ENCODE measurements at regions not wholly inside any gene's neighbourhood (a gene's known extent, or its start where the extent isn't known, plus 50 kb on each side); places are given as distances from the start of the nearest gene placed in this dataset.

GRCh38 chr11:103628121-103628520, 408.3 kb upstream of the DDI1 start:
- Mint-ChIP-seq H3K9me3 (no peaks in the 10 kb centered on the region), H3K27ac (no peak overlapping the region), H3K4me1 (no peaks in the 10 kb centered on the region), H3K36me3 (no peaks in the 10 kb centered on the region), H3K4me3 (no peak overlapping the region)
- DNase-seq (ENCODE audit: low spot score in 2 of 2) (no peak), ATAC-seq (no peak)

- ATAC-seq (no peak), DNase-seq (ENCODE audit: low spot score in 2 of 2) (no peak)
- Mint-ChIP-seq H3K4me1 (no peaks in the 10 kb centered on the region), H3K4me3 (no peak overlapping the region), H3K9me3 (no peaks in the 10 kb centered on the region), H3K27ac (no peak overlapping the region), H3K36me3 (no peaks in the 10 kb centered on the region)
Measured at GRCh38 chr11:103631841-103632240, 404.6 kb upstream of the DDI1 start.

GRCh38 chr11:103633068-103633788, 403.2 kb upstream of the DDI1 start:
- ATAC-seq (no peak), DNase-seq (ENCODE audit: low spot score in 2 of 2) (no peak)
- Mint-ChIP-seq H3K36me3 (no peaks in the 10 kb centered on the region), H3K4me3 (no peak overlapping the region), H3K4me1 (no peaks in the 10 kb centered on the region), H3K27ac (no peak overlapping the region), H3K9me3 (no peaks in the 10 kb centered on the region)

- H3K4me3 Mint-ChIP-seq: no peak overlapping the region
- no peaks in the 10 kb centered on the region for H3K9me3 Mint-ChIP-seq
Measured at GRCh38 chr11:103633819-103634590, 402.4 kb upstream of the DDI1 start.

GRCh38 chr11:103636232-103636631, 400.2 kb upstream of the DDI1 start:
- Mint-ChIP-seq H3K4me1 (no peaks in the 10 kb centered on the region), H3K4me3 (no peak overlapping the region), H3K36me3 (no peaks in the 10 kb centered on the region), H3K9me3 (no peaks in the 10 kb centered on the region), H3K27ac (no peak overlapping the region)
- no peak for ATAC-seq
- no peak for DNase-seq (ENCODE audit: low spot score in 2 of 2)

More at GRCh38 chr11:103633819-103634590, 402.4 kb upstream of the DDI1 start:
- Mint-ChIP-seq H3K4me1 (no peaks in the 10 kb centered on the region), H3K36me3 (no peaks in the 10 kb centered on the region), H3K27ac (no peak overlapping the region)
- ATAC-seq (no peak), DNase-seq (ENCODE audit: low spot score in 2 of 2) (no peak)

GRCh38 chr11:103637295-103637694, 399.1 kb upstream of the DDI1 start:
- no peaks in the 10 kb centered on the region for H3K4me1 Mint-ChIP-seq
- no peak overlapping the region for H3K27ac Mint-ChIP-seq
- no peak for DNase-seq (ENCODE audit: low spot score in 2 of 2)
- no peaks in the 10 kb centered on the region for H3K36me3 Mint-ChIP-seq
- H3K9me3 Mint-ChIP-seq: no peaks in the 10 kb centered on the region
- no peak overlapping the region for H3K4me3 Mint-ChIP-seq
- ATAC-seq: no peak

- Mint-ChIP-seq H3K4me1 (no peaks in the 10 kb centered on the region), H3K27ac (no peak overlapping the region), H3K9me3 (no peaks in the 10 kb centered on the region), H3K36me3 (no peaks in the 10 kb centered on the region), H3K4me3 (no peak overlapping the region)
- DNase-seq (ENCODE audit: low spot score in 2 of 2) (no peak), ATAC-seq (no peak)
Measured at GRCh38 chr11:103637831-103638230, 398.6 kb upstream of the DDI1 start.

GRCh38 chr11:103644676-103645075, 391.8 kb upstream of the DDI1 start:
- H3K27ac Mint-ChIP-seq: no peak overlapping the region
- H3K36me3 Mint-ChIP-seq: no peaks in the 10 kb centered on the region
- H3K4me3 Mint-ChIP-seq: no peak overlapping the region
- ATAC-seq: no peak
- H3K9me3 Mint-ChIP-seq: no peaks in the 10 kb centered on the region
- DNase-seq (ENCODE audit: low spot score in 2 of 2): no peak
- H3K4me1 Mint-ChIP-seq: no peaks in the 10 kb centered on the region

GRCh38 chr11:103648054-103648453, 388.4 kb upstream of the DDI1 start:
- Mint-ChIP-seq H3K27ac (no peak overlapping the region), H3K9me3 (peaks cover 3% of the 10 kb centered on the region), H3K4me1 (no peaks in the 10 kb centered on the region), H3K36me3 (no peaks in the 10 kb centered on the region), H3K4me3 (no peak overlapping the region)
- ATAC-seq (no peak), DNase-seq (ENCODE audit: low spot score in 2 of 2) (no peak)

GRCh38 chr11:103648670-103649400, 387.6 kb upstream of the DDI1 start:
- DNase-seq (ENCODE audit: low spot score in 2 of 2): no peak
- H3K4me1 Mint-ChIP-seq: no peaks in the 10 kb centered on the region
- ATAC-seq: peak; percentile 69
- H3K27ac Mint-ChIP-seq: no peak overlapping the region
- no peaks in the 10 kb centered on the region for H3K36me3 Mint-ChIP-seq
- H3K9me3 Mint-ChIP-seq: peaks cover 3% of the 10 kb centered on the region
- no peak overlapping the region for H3K4me3 Mint-ChIP-seq

- H3K27ac Mint-ChIP-seq: no peak overlapping the region
- DNase-seq (ENCODE audit: low spot score in 2 of 2): no peak
Measured at GRCh38 chr11:103649401-103649895, 387.0 kb upstream of the DDI1 start.

GRCh38 chr11:103650330-103650729, 386.1 kb upstream of the DDI1 start:
- H3K27ac Mint-ChIP-seq: no peak overlapping the region
- no peak for DNase-seq (ENCODE audit: low spot score in 2 of 2)

More at GRCh38 chr11:103649401-103649895, 387.0 kb upstream of the DDI1 start:
- Mint-ChIP-seq H3K4me3 (no peak overlapping the region), H3K9me3 (peaks cover 3% of the 10 kb centered on the region), H3K4me1 (no peaks in the 10 kb centered on the region), H3K36me3 (no peaks in the 10 kb centered on the region)
- ATAC-seq: peak; percentile 25

GRCh38 chr11:103651341-103651998, 385.0 kb upstream of the DDI1 start:
- H3K4me1 Mint-ChIP-seq: no peaks in the 10 kb centered on the region
- no peak for ATAC-seq

More at GRCh38 chr11:103650330-103650729, 386.1 kb upstream of the DDI1 start:
- no peak overlapping the region for H3K4me3 Mint-ChIP-seq
- peaks cover 3% of the 10 kb centered on the region for H3K9me3 Mint-ChIP-seq
- ATAC-seq: no peak
- no peaks in the 10 kb centered on the region for H3K4me1 Mint-ChIP-seq
- no peaks in the 10 kb centered on the region for H3K36me3 Mint-ChIP-seq

GRCh38 chr11:103652013-103652412, 384.4 kb upstream of the DDI1 start:
- no peaks in the 10 kb centered on the region for H3K4me1 Mint-ChIP-seq
- ATAC-seq: no peak

More at GRCh38 chr11:103651341-103651998, 385.0 kb upstream of the DDI1 start:
- H3K4me3 Mint-ChIP-seq: no peak overlapping the region
- no peak for DNase-seq (ENCODE audit: low spot score in 2 of 2)
- H3K36me3 Mint-ChIP-seq: no peaks in the 10 kb centered on the region
- H3K9me3 Mint-ChIP-seq: peaks cover 3% of the 10 kb centered on the region
- no peak overlapping the region for H3K27ac Mint-ChIP-seq

GRCh38 chr11:103656382-103656781, 380.1 kb upstream of the DDI1 start:
- peaks cover 3% of the 10 kb centered on the region for H3K9me3 Mint-ChIP-seq
- H3K4me1 Mint-ChIP-seq: no peaks in the 10 kb centered on the region
- H3K27ac Mint-ChIP-seq: no peak overlapping the region
- H3K36me3 Mint-ChIP-seq: no peaks in the 10 kb centered on the region
- no peak overlapping the region for H3K4me3 Mint-ChIP-seq
- ATAC-seq: no peak
- DNase-seq (ENCODE audit: low spot score in 2 of 2): no peak

More at GRCh38 chr11:103652013-103652412, 384.4 kb upstream of the DDI1 start:
- Mint-ChIP-seq H3K36me3 (no peaks in the 10 kb centered on the region), H3K4me3 (no peak overlapping the region), H3K27ac (no peak overlapping the region), H3K9me3 (peaks cover 3% of the 10 kb centered on the region)
- no peak for DNase-seq (ENCODE audit: low spot score in 2 of 2)
